ENCODE measurements at regions not wholly inside any gene's neighbourhood (a gene's known extent, or its start where the extent isn't known, plus 50 kb on each side); places are given as distances from the start of the nearest gene placed in this dataset.

GRCh38 chr15:47470983-47471382 is 246.3 kb upstream of the SEMA6D start (continued):
- TF ChIP-seq ZBTB33 (IDR thresholded peaks at IDR 0.05; ENCODE audit: extremely low read depth, insufficient replicate concordance, low read length), result no peak

GRCh38 chr15:47473106-47473725 is 244.1 kb upstream of the SEMA6D start:
- RAD21 ChIA-PET (ENCODE audit: low non-redundant PET in 1 of 2, low total read pairs in 2 of 2, uncharacterized antibody in 2 of 2, unreplicated experiment in 2 of 2), result no interaction called here
- intact Hi-C loops (cut with micrococcal nuclease), result no loop called here

DNA sequence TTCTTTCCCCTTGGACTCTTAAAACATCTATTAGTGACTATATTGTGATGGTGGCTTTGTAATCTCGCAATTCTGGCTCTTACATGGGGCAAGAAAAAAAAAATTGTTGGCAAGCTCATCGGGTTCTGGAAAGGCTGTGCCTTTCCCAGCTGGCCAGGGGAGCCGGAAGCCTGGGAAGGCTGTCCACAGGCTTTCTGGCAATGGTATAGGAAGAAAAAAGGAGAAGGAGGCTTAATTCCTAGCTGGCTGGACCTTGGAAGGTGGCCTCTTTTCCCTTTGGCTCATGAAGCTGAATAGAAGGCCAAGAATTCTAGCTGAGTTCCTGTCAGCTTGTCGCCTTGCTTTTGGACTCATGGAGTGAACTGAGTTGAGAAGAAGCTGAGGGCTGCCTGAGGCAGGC is 243.5 kb upstream of the SEMA6D start:
- no peak overlapping the region for H3K4me2 ChIP-seq (ENCODE audit: low read length)
- H3K4me3 ChIP-seq (replicated peaks in 1 of 2; ENCODE audit: low read depth in 1 of 2, low read length in 2 of 2), result no peak overlapping the region
- ChIA-PET CTCF (no interaction called here), POLR2A (no interaction called here), RAD21 (ENCODE audit: low non-redundant PET in 1 of 2, low total read pairs in 2 of 2, uncharacterized antibody in 2 of 2, unreplicated experiment in 2 of 2) (no interaction called here)
- no peaks in the 10 kb centered on the region for H3K79me2 ChIP-seq (ENCODE audit: insufficient read depth, low read length)
- BruUV-seq (replicated peaks), result no TSS peak
- H3K4me1 ChIP-seq (ENCODE audit: control insufficient read depth in 1 of 2, insufficient read depth in 2 of 2, low read length in 2 of 2), result no peaks in the 10 kb centered on the region
- H3K36me3 ChIP-seq (ENCODE audit: control insufficient read depth in 1 of 2, insufficient read depth in 2 of 2, low read length in 2 of 2), result no peaks in the 10 kb centered on the region
- intact Hi-C loops (cut with micrococcal nuclease), result no loop called here
- H4K20me1 ChIP-seq (ENCODE audit: insufficient read depth), result no peaks in the 10 kb centered on the region
- H3K9ac ChIP-seq (ENCODE audit: low read length), result no peak overlapping the region
- no peak overlapping the region for H3K27ac ChIP-seq (ENCODE audit: low read depth, low read length)
- H2AFZ ChIP-seq (ENCODE audit: low read depth, low read length, poor library complexity, severe bottlenecking), result no peak overlapping the region
- H3K27me3 ChIP-seq (ENCODE audit: insufficient read depth, low read length), result no peaks in the 10 kb centered on the region
- H3K9me2 ChIP-seq (ENCODE audit: insufficient read depth), result no peaks in the 10 kb centered on the region
- no peak for DNase-seq (ENCODE audit: low read depth, low spot score)
- peaks cover 13 to 39% of the 10 kb centered on the region in 2 experiments; a peak in 2 of 4 replicates for H3K9me3 ChIP-seq (ENCODE audit: control insufficient read depth in 1 of 2, insufficient read depth in 1 of 2, low read depth in 1 of 2, low read length in 2 of 2)
- ATAC-seq, result no peak
- no peak for TF ChIP-seq JUND (IDR thresholded peaks at IDR 0.05)
- TF ChIP-seq RAD21 (IDR thresholded peaks at IDR 0.05; ENCODE audit: low read depth), result no peak
- TF ChIP-seq SP1 (IDR thresholded peaks at IDR 0.05; ENCODE audit: low read depth), result no peak
- TF ChIP-seq, protein P1, sequence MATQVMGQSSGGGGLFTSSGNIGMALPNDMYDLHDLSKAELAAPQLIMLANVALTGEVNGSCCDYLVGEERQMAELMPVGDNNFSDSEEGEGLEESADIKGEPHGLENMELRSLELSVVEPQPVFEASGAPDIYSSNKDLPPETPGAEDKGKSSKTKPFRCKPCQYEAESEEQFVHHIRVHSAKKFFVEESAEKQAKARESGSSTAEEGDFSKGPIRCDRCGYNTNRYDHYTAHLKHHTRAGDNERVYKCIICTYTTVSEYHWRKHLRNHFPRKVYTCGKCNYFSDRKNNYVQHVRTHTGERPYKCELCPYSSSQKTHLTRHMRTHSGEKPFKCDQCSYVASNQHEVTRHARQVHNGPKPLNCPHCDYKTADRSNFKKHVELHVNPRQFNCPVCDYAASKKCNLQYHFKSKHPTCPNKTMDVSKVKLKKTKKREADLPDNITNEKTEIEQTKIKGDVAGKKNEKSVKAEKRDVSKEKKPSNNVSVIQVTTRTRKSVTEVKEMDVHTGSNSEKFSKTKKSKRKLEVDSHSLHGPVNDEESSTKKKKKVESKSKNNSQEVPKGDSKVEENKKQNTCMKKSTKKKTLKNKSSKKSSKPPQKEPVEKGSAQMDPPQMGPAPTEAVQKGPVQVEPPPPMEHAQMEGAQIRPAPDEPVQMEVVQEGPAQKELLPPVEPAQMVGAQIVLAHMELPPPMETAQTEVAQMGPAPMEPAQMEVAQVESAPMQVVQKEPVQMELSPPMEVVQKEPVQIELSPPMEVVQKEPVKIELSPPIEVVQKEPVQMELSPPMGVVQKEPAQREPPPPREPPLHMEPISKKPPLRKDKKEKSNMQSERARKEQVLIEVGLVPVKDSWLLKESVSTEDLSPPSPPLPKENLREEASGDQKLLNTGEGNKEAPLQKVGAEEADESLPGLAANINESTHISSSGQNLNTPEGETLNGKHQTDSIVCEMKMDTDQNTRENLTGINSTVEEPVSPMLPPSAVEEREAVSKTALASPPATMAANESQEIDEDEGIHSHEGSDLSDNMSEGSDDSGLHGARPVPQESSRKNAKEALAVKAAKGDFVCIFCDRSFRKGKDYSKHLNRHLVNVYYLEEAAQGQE (IDR thresholded peaks at IDR 0.05; ENCODE audit: low read depth), result no peak
- TF ChIP-seq, protein P2, sequence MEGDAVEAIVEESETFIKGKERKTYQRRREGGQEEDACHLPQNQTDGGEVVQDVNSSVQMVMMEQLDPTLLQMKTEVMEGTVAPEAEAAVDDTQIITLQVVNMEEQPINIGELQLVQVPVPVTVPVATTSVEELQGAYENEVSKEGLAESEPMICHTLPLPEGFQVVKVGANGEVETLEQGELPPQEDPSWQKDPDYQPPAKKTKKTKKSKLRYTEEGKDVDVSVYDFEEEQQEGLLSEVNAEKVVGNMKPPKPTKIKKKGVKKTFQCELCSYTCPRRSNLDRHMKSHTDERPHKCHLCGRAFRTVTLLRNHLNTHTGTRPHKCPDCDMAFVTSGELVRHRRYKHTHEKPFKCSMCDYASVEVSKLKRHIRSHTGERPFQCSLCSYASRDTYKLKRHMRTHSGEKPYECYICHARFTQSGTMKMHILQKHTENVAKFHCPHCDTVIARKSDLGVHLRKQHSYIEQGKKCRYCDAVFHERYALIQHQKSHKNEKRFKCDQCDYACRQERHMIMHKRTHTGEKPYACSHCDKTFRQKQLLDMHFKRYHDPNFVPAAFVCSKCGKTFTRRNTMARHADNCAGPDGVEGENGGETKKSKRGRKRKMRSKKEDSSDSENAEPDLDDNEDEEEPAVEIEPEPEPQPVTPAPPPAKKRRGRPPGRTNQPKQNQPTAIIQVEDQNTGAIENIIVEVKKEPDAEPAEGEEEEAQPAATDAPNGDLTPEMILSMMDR (IDR thresholded peaks at IDR 0.05 in 2 of 3, conservative IDR thresholded peaks at IDR 0.05 in 1 of 3; ENCODE audit: borderline replicate concordance in 1 of 3, insufficient read depth in 1 of 3, low read depth in 2 of 3, low read length in 2 of 3), result no peak
- TF ChIP-seq EZH2 (IDR thresholded peaks at IDR 0.05), result no peak
- TF ChIP-seq MAX (IDR thresholded peaks at IDR 0.05), result no peak

More at GRCh38 chr15:47473106-47473725, 244.1 kb upstream of the SEMA6D start:
- no peaks in the 10 kb centered on the region for H3K9me2 ChIP-seq (ENCODE audit: insufficient read depth)
- no peak for DNase-seq (ENCODE audit: low read depth, low spot score)
- CTCF ChIA-PET, result no interaction called here
- H2AFZ ChIP-seq (ENCODE audit: low read depth, low read length, poor library complexity, severe bottlenecking), result no peak overlapping the region
- no peaks in the 10 kb centered on the region for H3K4me1 ChIP-seq (ENCODE audit: control insufficient read depth in 1 of 2, insufficient read depth in 2 of 2, low read length in 2 of 2)
- no peak overlapping the region for H3K4me2 ChIP-seq (ENCODE audit: low read length)
- H3K4me3 ChIP-seq (replicated peaks in 1 of 2; ENCODE audit: low read depth in 1 of 2, low read length in 2 of 2), result no peak overlapping the region
- no peak for ATAC-seq
- H3K79me2 ChIP-seq (ENCODE audit: insufficient read depth, low read length), result no peaks in the 10 kb centered on the region
- no TSS peak for BruUV-seq (replicated peaks)
- no peak overlapping the region for H3K9ac ChIP-seq (ENCODE audit: low read length)
- H3K27me3 ChIP-seq (ENCODE audit: insufficient read depth, low read length), result no peaks in the 10 kb centered on the region
- H4K20me1 ChIP-seq (ENCODE audit: insufficient read depth), result no peaks in the 10 kb centered on the region
- TF ChIP-seq RAD21 (IDR thresholded peaks at IDR 0.05; ENCODE audit: low read depth) (no peak), POLR2AphosphoS5 (IDR thresholded peaks at IDR 0.05; ENCODE audit: low read depth, low read length) (no peak), EZH2 (IDR thresholded peaks at IDR 0.05) (no peak), TCF7L2 (IDR thresholded peaks at IDR 0.05; ENCODE audit: borderline replicate concordance, extremely low read depth, insufficient read depth, insufficient read length) (no peak)
- POLR2A ChIA-PET, result no interaction called here
- no peak overlapping the region for H3K27ac ChIP-seq (ENCODE audit: low read depth, low read length)
- no peaks in the 10 kb centered on the region for H3K36me3 ChIP-seq (ENCODE audit: control insufficient read depth in 1 of 2, insufficient read depth in 2 of 2, low read length in 2 of 2)
- peaks cover 13 to 41% of the 10 kb centered on the region in 2 experiments; a peak in 2 of 4 replicates for H3K9me3 ChIP-seq (ENCODE audit: control insufficient read depth in 1 of 2, insufficient read depth in 1 of 2, low read depth in 1 of 2, low read length in 2 of 2)

Data from HCT116 (cell line).